ENCODE measurements at regions not wholly inside any gene's neighbourhood (a gene's known extent, or its start where the extent isn't known, plus 50 kb on each side); places are given as distances from the start of the nearest gene placed in this dataset.

DNA sequence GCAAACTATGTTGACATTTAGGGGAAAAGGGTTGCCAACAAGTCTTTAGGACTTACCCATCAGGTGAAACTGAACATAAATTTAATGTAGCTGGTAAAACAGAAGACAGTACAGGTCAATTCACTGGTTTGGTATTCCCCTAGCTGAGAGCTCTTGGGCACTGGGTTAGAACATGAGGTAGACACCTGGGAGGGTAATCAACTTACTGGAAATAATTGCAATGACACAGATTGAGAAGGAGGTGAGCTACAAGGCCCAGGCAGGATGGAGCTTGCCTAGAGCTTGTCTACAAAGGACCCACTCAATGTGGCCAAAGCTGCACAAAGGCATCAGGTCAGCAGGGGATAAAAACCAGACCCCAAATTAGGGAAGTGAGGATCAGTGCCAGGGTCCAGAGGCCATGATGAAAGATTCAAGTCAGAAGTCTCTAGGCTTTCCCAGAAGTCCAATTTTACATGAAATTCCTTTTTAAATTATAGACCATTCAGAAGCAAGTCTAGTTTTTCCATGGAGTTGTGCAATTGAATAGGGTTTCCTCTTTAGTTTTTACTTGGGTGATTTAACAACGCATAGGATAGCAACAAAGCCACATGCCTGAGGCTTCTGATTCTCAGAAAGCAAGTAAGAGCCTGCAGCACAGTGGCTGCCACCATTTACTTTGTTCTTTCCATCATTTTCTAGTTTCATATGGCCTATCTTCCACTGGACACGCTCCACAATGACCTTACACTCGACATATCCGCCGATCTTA is 194.0 kb downstream of the NDFIP2 start:
- TF ChIP-seq RCOR1 (IDR thresholded peaks at IDR 0.05; ENCODE audit: insufficient replicate concordance, low read length) (no peak), RFX5 (IDR thresholded peaks at IDR 0.05; ENCODE audit: low read depth, low read length) (no peak), BHLHE40 (IDR thresholded peaks at IDR 0.05; ENCODE audit: low read depth, low read length) (no peak), POLR2A (IDR thresholded peaks at IDR 0.05; ENCODE audit: low read depth, low read length) (no peak), RAD21 (IDR thresholded peaks at IDR 0.05; ENCODE audit: low read length) (no peak), MAFK (IDR thresholded peaks at IDR 0.05; ENCODE audit: low read depth, low read length) (no peak), MAZ (IDR thresholded peaks at IDR 0.05; ENCODE audit: borderline replicate concordance, low read depth, low read length) (no peak), CEBPB (IDR thresholded peaks at IDR 0.05; ENCODE audit: low read depth, low read length) (no peak), FOS (IDR thresholded peaks at IDR 0.05; ENCODE audit: low read depth, low read length) (no peak), SMC3 (IDR thresholded peaks at IDR 0.05; ENCODE audit: low read depth, low read length) (no peak)
- TF ChIP-seq, protein P1, sequence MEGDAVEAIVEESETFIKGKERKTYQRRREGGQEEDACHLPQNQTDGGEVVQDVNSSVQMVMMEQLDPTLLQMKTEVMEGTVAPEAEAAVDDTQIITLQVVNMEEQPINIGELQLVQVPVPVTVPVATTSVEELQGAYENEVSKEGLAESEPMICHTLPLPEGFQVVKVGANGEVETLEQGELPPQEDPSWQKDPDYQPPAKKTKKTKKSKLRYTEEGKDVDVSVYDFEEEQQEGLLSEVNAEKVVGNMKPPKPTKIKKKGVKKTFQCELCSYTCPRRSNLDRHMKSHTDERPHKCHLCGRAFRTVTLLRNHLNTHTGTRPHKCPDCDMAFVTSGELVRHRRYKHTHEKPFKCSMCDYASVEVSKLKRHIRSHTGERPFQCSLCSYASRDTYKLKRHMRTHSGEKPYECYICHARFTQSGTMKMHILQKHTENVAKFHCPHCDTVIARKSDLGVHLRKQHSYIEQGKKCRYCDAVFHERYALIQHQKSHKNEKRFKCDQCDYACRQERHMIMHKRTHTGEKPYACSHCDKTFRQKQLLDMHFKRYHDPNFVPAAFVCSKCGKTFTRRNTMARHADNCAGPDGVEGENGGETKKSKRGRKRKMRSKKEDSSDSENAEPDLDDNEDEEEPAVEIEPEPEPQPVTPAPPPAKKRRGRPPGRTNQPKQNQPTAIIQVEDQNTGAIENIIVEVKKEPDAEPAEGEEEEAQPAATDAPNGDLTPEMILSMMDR (conservative IDR thresholded peaks at IDR 0.05; ENCODE audit: low read depth, low read length), result no peak
- TF ChIP-seq, protein P2, sequence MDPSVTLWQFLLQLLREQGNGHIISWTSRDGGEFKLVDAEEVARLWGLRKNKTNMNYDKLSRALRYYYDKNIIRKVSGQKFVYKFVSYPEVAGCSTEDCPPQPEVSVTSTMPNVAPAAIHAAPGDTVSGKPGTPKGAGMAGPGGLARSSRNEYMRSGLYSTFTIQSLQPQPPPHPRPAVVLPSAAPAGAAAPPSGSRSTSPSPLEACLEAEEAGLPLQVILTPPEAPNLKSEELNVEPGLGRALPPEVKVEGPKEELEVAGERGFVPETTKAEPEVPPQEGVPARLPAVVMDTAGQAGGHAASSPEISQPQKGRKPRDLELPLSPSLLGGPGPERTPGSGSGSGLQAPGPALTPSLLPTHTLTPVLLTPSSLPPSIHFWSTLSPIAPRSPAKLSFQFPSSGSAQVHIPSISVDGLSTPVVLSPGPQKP (IDR thresholded peaks at IDR 0.05; ENCODE audit: borderline replicate concordance, low read depth, low read length), result no peak
- TF ChIP-seq, protein P3, sequence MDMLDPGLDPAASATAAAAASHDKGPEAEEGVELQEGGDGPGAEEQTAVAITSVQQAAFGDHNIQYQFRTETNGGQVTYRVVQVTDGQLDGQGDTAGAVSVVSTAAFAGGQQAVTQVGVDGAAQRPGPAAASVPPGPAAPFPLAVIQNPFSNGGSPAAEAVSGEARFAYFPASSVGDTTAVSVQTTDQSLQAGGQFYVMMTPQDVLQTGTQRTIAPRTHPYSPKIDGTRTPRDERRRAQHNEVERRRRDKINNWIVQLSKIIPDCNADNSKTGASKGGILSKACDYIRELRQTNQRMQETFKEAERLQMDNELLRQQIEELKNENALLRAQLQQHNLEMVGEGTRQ (IDR thresholded peaks at IDR 0.05; ENCODE audit: low read depth, low read length), result no peak

Data from IMR-90 (cell line).